Germinal center (tissue), 1 donor: ENCODE measurements at regions not wholly inside any gene's neighbourhood (a gene's known extent, or its start where the extent isn't known, plus 50 kb on each side); places are given as distances from the start of the nearest gene placed in this dataset.
"Not testable (repeated sequence)": the region's sequence is repeated elsewhere in the genome, so short reads cannot be mapped to it uniquely, and the experiment has no call there.

Experiments used
- DNase-seq: peaks from one replicate; pipeline ENCODE4 v3.0.0; 2012; ENCODE audit warnings: mixed read lengths, low spot score

GRCh38 chr2:43146083-43146482 lies 80.3 kb downstream of the ZFP36L2 start:
- DNase-seq: no peak

GRCh38 chr2:43144263-43144662 lies 82.1 kb downstream of the ZFP36L2 start:
- DNase-seq: no peak

GRCh38 chr2:43143756-43144155 lies 82.7 kb downstream of the ZFP36L2 start:
- no peak for DNase-seq

GRCh38 chr2:43142921-43143438 lies 83.4 kb downstream of the ZFP36L2 start:
- no peak for DNase-seq

- DNase-seq: not testable (repeated sequence)
Measured at GRCh38 chr2:43141636-43142151, 84.7 kb downstream of the ZFP36L2 start.

GRCh38 chr2:43139996-43140621 lies 86.3 kb downstream of the ZFP36L2 start:
- no peak for DNase-seq

GRCh38 chr2:43139501-43139900 lies 86.9 kb downstream of the ZFP36L2 start:
- no peak for DNase-seq

GRCh38 chr2:43138441-43138840 lies 88.0 kb downstream of the ZFP36L2 start:
- no peak for DNase-seq

- no peak for DNase-seq
Measured at GRCh38 chr2:43136876-43137275, 89.5 kb downstream of the ZFP36L2 start.

GRCh38 chr2:43136011-43136799 lies 90.2 kb downstream of the ZFP36L2 start:
- no peak for DNase-seq

GRCh38 chr2:43135583-43135982 lies 90.8 kb downstream of the ZFP36L2 start:
- DNase-seq: no peak

- peak; percentile 55 for DNase-seq
Measured at GRCh38 chr2:43134571-43134889, 91.9 kb downstream of the ZFP36L2 start.

- peak; percentile 44 for DNase-seq
Measured at GRCh38 chr2:43133708-43134570, 92.5 kb downstream of the ZFP36L2 start.

- DNase-seq: no peak
Measured at GRCh38 chr2:43133336-43133707, 93.1 kb downstream of the ZFP36L2 start.

- peak; percentile 50 for DNase-seq
Measured at GRCh38 chr2:43132683-43133301, 93.6 kb downstream of the ZFP36L2 start.

- no peak for DNase-seq
Measured at GRCh38 chr2:43131890-43132682, 94.3 kb downstream of the ZFP36L2 start.

- DNase-seq: peak; percentile 86
Measured at GRCh38 chr2:43131051-43131889, 95.1 kb downstream of the ZFP36L2 start.

- DNase-seq: no peak
Measured at GRCh38 chr2:43130548-43130875, 95.9 kb downstream of the ZFP36L2 start.

- peak; percentile 52 for DNase-seq
Measured at GRCh38 chr2:43129676-43130547, 96.5 kb downstream of the ZFP36L2 start.
